Upper lobe of left lung (tissue), 6 donors: ENCODE measurements at regions not wholly inside any gene's neighbourhood (a gene's known extent, or its start where the extent isn't known, plus 50 kb on each side); places are given as distances from the start of the nearest gene placed in this dataset.

ENCODE experiments used
- ATAC-seq, 2 donors: fragments of 200-7000 bp; cut with Tn5 transposase; one replicate each; pipeline ENCODE4 v1.9.1; 2022; ENCODE audit warnings: mild to moderate bottlenecking in 2 of 2, moderate library complexity in 2 of 2; ENCODE audit not compliant: low FRiP score in 2 of 2
- DNase-seq, 2 donors: peaks; one replicate each; pipeline ENCODE4 v3.0.0-alpha.2; 2019 to 2020
- H3K27ac ChIP-seq, 4 donors: fragments of 200-600 bp; sonication (generic); one replicate each; pipeline ENCODE4 v1.5.1; 2016 to 2019
- H3K27me3 ChIP-seq, 4 donors: fragments of 200-600 bp; sonication (generic); one replicate each; pipeline ENCODE4 v1.5.1; 2017 to 2019
- H3K36me3 ChIP-seq, 4 donors: fragments of 200-600 bp; sonication (generic); one replicate each; pipeline ENCODE4 v1.5.1; 2016 to 2019
- H3K4me1 ChIP-seq, 4 donors: fragments of 200-600 bp; sonication (generic); one replicate each; pipeline ENCODE4 v1.5.1; 2018 to 2019
- H3K4me3 ChIP-seq, 4 donors: fragments of 200-600 bp; sonication (generic); one replicate each; pipeline ENCODE4 v1.5.1; 2017 to 2019; ENCODE audit warnings: mild to moderate bottlenecking in 2 of 4, moderate library complexity in 1 of 4
- H3K9me3 ChIP-seq, 4 donors: fragments of 200-600 bp; sonication (generic); one replicate each; pipeline ENCODE4 v1.5.1; 2018 to 2019
- CTCF ChIP-seq, 6 experiments: fragments of 450-650 bp in 4 of 6; fragments of 200-600 bp in 2 of 6; sonication (generic) in 2 of 6; IDR thresholded peaks; one replicate each; pipeline ENCODE4 v1.5.1; 2016 to 2019; ENCODE audit warnings: antibody characterized with exemption in 6 of 6
- EP300 ChIP-seq, 4 donors: sonication (generic); formaldehyde crosslinking; IDR thresholded peaks; one replicate each; pipeline ENCODE4 v1.5.1; 2017; ENCODE audit warnings: antibody characterized with exemption in 4 of 4, control low read depth in 2 of 4
- POLR2A ChIP-seq, 4 donors: fragments of 450-650 bp; IDR thresholded peaks; one replicate each; pipeline ENCODE4 v1.5.1; 2016 to 2017; ENCODE audit warnings: antibody characterized with exemption in 4 of 4, mild to moderate bottlenecking in 2 of 4
- POLR2AphosphoS5 ChIP-seq, 2 donors: sonication (generic); formaldehyde crosslinking; IDR thresholded peaks; one replicate each; pipeline ENCODE4 v1.5.1; 2017; ENCODE audit warnings: antibody characterized with exemption in 2 of 2
- WGBS, 2 donors: methylation state at CpG; one replicate each; pipeline ENCODE4 v1.1.5; 2017 to 2018; 5-methylcytosine and 5-hydroxymethylcytosine counted together
- donor health status: DM: no; HTN: no; CAD: no; lungs with moderate emphysema.
- donor health status: DM: no; HTN: yes; CAD: no; lungs with severe emphysema.

GRCh38 chr16:49972280-49972679 is 52.7 kb upstream of the CNEP1R1 start:
- ATAC-seq: no peak
- 56 to 67% methylated on average over 5 of the region's 5 CpGs for WGBS, 2 donors
- TF ChIP-seq EP300 (IDR thresholded peaks at IDR 0.05): no peak
- TF ChIP-seq CTCF (IDR thresholded peaks at IDR 0.05): no peak
- no peak for TF ChIP-seq POLR2A (IDR thresholded peaks at IDR 0.05)
- TF ChIP-seq POLR2AphosphoS5 (IDR thresholded peaks at IDR 0.05): no peak
- Histone ChIP-seq H3K27ac (no peak overlapping the region), H3K4me1 (no peaks in the 10 kb centered on the region), H3K9me3 (no peaks in the 10 kb centered on the region), H3K4me3 (no peak overlapping the region), H3K27me3 (no peaks in the 10 kb centered on the region), H3K36me3 (no peaks in the 10 kb centered on the region)
- DNase-seq: no peak

GRCh38 chr16:49972961-49973360 is 52.1 kb upstream of the CNEP1R1 start:
- H3K9me3 ChIP-seq: no peaks in the 10 kb centered on the region
- H3K27ac ChIP-seq: no peak overlapping the region
- WGBS, 2 donors: 79% methylated on average over 9 of the region's 9 CpGs
- H3K36me3 ChIP-seq: no peaks in the 10 kb centered on the region
- H3K4me1 ChIP-seq: no peaks in the 10 kb centered on the region
- DNase-seq (no peak), ATAC-seq (no peak)
- no peaks in the 10 kb centered on the region for H3K27me3 ChIP-seq
- no peak for TF ChIP-seq EP300 (IDR thresholded peaks at IDR 0.05)
- TF ChIP-seq POLR2A (IDR thresholded peaks at IDR 0.05): no peak
- no peak for TF ChIP-seq CTCF (IDR thresholded peaks at IDR 0.05)
- no peak for TF ChIP-seq POLR2AphosphoS5 (IDR thresholded peaks at IDR 0.05)
- no peak overlapping the region for H3K4me3 ChIP-seq
